ENCODE measurements at regions not wholly inside any gene's neighbourhood (a gene's known extent, or its start where the extent isn't known, plus 50 kb on each side); places are given as distances from the start of the nearest gene placed in this dataset.

DNA sequence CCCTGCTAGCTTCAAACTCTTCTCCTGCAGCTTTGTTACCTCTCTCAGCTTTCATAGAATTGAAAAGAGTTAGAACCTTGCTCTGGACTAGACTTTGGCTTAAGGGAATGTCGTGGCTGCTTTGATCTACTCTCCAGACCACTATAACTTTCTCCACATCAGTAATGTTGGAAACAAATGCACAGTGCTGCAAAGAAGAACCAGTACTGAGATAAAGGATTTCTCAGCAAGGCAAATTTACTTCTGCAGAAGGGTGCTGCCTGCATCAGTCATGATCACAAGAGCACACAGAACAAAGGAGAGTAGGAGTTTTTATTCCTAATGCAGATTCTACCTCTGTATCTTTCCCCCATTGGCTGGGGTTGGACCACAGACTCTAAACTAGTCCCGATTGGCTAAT is 621.6 kb upstream of the CHRM3 start:
- H3K27me3 ChIP-seq = no peaks in the 10 kb centered on the region
- intact Hi-C loops (cut with DNase I) = no loop called here
- H3K36me3 ChIP-seq = no peaks in the 10 kb centered on the region
- H3K9me3 ChIP-seq = no peaks in the 10 kb centered on the region
- no peak for DNase-seq
- no peak overlapping the region for H3K4me3 ChIP-seq
- no peak overlapping the region for H3K9ac ChIP-seq (ENCODE audit: low read depth in 2 of 2, low read length in 2 of 2)
- no peak overlapping the region for H3K27ac ChIP-seq
- TF ChIP-seq CTCF (IDR thresholded peaks at IDR 0.05) = no peak
- H3K4me1 ChIP-seq = no peaks in the 10 kb centered on the region

DNA sequence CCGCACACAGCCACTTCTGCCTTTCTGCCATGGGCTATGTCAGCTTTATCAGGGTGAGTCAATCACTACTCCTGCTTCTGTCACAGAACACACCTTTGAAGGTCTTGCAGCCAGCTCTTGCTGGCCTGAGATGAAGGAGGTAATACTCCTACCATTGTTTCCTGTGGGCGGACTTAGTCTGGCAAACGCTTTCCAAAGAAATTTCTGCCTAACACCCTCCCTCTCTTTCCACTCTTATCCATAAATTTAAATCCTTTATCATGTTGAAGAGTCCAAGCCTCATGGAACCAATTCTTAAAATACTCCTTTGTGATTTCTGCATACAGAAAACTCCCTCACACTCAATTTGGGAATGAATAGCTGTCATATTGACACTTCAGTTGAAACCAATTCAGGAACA is 633.1 kb upstream of the CHRM3 start:
- Histone ChIP-seq H3K36me3 (no peaks in the 10 kb centered on the region), H3K4me3 (no peak overlapping the region), H3K27me3 (no peaks in the 10 kb centered on the region), H3K4me1 (no peaks in the 10 kb centered on the region), H3K9ac (ENCODE audit: low read depth in 2 of 2, low read length in 2 of 2) (no peak overlapping the region), H3K27ac (no peak overlapping the region), H3K9me3 (no peaks in the 10 kb centered on the region)
- intact Hi-C loops (cut with DNase I) = no loop called here
- DNase-seq = no peak
- TF ChIP-seq CTCF (IDR thresholded peaks at IDR 0.05) = no peak

GRCh38 chr1:238752327-238752726 is 634.0 kb upstream of the CHRM3 start:
- Histone ChIP-seq H3K4me3 (no peak overlapping the region), H3K27me3 (no peaks in the 10 kb centered on the region), H3K4me1 (no peaks in the 10 kb centered on the region), H3K27ac (no peak overlapping the region), H3K9me3 (no peaks in the 10 kb centered on the region), H3K36me3 (no peaks in the 10 kb centered on the region), H3K9ac (ENCODE audit: low read depth in 2 of 2, low read length in 2 of 2) (no peak overlapping the region)
- TF ChIP-seq CTCF (IDR thresholded peaks at IDR 0.05) = no peak
- DNase-seq = no peak
- intact Hi-C loops (cut with DNase I) = no loop called here

GRCh38 chr1:238745069-238745468 is 641.3 kb upstream of the CHRM3 start:
- intact Hi-C loops (cut with DNase I) = no loop called here
- no peaks in the 10 kb centered on the region for H3K27me3 ChIP-seq
- no peak overlapping the region for H3K9ac ChIP-seq (ENCODE audit: low read depth in 2 of 2, low read length in 2 of 2)
- H3K4me3 ChIP-seq = no peak overlapping the region
- H3K9me3 ChIP-seq = no peaks in the 10 kb centered on the region
- no peak for TF ChIP-seq CTCF (IDR thresholded peaks at IDR 0.05)
- DNase-seq = no peak
- no peaks in the 10 kb centered on the region for H3K36me3 ChIP-seq
- H3K4me1 ChIP-seq = no peaks in the 10 kb centered on the region
- no peak overlapping the region for H3K27ac ChIP-seq

DNA sequence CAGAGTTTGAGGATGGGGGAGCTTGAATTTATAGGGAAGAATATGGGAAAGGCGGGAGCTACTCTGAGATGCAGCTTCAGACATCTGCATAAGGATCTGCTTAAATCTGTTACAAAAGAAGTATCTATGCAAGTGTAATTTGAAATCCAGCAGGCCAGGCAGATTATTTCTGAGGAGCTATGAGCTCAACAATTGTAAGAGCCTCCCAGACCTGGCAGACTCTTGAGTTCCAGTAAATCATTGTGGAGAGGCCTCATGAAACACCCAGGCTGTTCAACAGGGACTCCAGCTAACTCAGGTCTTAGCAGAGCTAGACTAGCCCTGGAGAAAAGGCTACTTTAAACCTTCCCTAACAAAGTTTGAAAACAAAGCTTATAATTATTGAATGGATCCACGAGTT is 647.5 kb upstream of the CHRM3 start:
- intact Hi-C loops (cut with DNase I) = no loop called here
- no peaks in the 10 kb centered on the region for H3K36me3 ChIP-seq
- no peaks in the 10 kb centered on the region for H3K9me3 ChIP-seq
- TF ChIP-seq CTCF (IDR thresholded peaks at IDR 0.05) = no peak
- no peaks in the 10 kb centered on the region for H3K27me3 ChIP-seq
- no peak overlapping the region for H3K27ac ChIP-seq
- H3K4me1 ChIP-seq = no peaks in the 10 kb centered on the region
- no peak overlapping the region for H3K9ac ChIP-seq (ENCODE audit: low read depth in 2 of 2, low read length in 2 of 2)
- no peak for DNase-seq
- no peak overlapping the region for H3K4me3 ChIP-seq

DNA sequence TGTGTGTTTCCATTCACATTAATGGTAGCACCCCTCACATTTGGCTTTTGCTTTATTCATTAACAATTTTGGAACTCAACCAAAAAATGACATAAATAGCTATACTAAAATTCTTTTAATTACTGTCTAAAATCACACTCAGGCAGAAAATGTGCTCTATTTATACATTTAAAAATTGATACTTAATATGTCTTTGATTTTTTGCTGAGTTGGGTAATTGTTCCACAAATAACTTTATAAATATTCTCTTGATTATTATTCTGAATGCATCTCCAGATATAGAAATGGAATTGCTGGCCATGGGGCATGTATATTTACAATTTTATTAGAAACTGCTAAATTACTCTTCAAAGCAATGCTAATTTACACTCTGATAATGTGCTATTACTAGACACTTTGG is 658.7 kb upstream of the CHRM3 start:
- H3K27me3 ChIP-seq = no peaks in the 10 kb centered on the region
- intact Hi-C loops (cut with DNase I) = no loop called here
- H3K4me1 ChIP-seq = no peaks in the 10 kb centered on the region
- DNase-seq = no peak
- no peak overlapping the region for H3K4me3 ChIP-seq
- no peak overlapping the region for H3K27ac ChIP-seq
- H3K9ac ChIP-seq (ENCODE audit: low read depth in 2 of 2, low read length in 2 of 2) = no peak overlapping the region
- H3K9me3 ChIP-seq = no peaks in the 10 kb centered on the region
- H3K36me3 ChIP-seq = no peaks in the 10 kb centered on the region
- TF ChIP-seq CTCF (IDR thresholded peaks at IDR 0.05) = no peak

Data from colonic mucosa (tissue), 4 donors.